ENCODE measurements at regions not wholly inside any gene's neighbourhood (a gene's known extent, or its start where the extent isn't known, plus 50 kb on each side); places are given as distances from the start of the nearest gene placed in this dataset.

- H3K79me2 ChIP-seq (ENCODE audit: insufficient read depth, low read length) = no peaks in the 10 kb centered on the region
- no peaks in the 10 kb centered on the region for H3K36me3 ChIP-seq (ENCODE audit: insufficient read depth, low read length)
- H3K4me1 ChIP-seq (ENCODE audit: insufficient read depth, low read length) = peaks cover 35% of the 10 kb centered on the region
- H3K9me3 ChIP-seq (ENCODE audit: low read depth, low read length) = no peaks in the 10 kb centered on the region
- H3K27ac ChIP-seq (ENCODE audit: low read depth, low read length) = no peak overlapping the region
- no peak overlapping the region for H2AFZ ChIP-seq (ENCODE audit: low read length)
- H3K4me2 ChIP-seq (ENCODE audit: insufficient read depth, low read length) = no peak overlapping the region
- DNase-seq (ENCODE audit: insufficient read length, low spot score, missing footprints) = no peak
- H3K27me3 ChIP-seq (ENCODE audit: insufficient read depth, low read length) = peaks cover 19% of the 10 kb centered on the region
- TF ChIP-seq CTCF (IDR thresholded peaks at IDR 0.05; ENCODE audit: extremely low read depth, low read depth, low read length) = no peak
- H4K20me1 ChIP-seq (ENCODE audit: insufficient read depth, low read length) = no peaks in the 10 kb centered on the region
- no peak overlapping the region for H3K4me3 ChIP-seq (ENCODE audit: insufficient read depth, low read length)
Observed at GRCh38 chr20:48293671-48294070, 508.4 kb upstream of the SULF2 start.

GRCh38 chr20:48292806-48293205 lies 507.5 kb upstream of the SULF2 start:
- no peak overlapping the region for H2AFZ ChIP-seq (ENCODE audit: low read length)
- no peaks in the 10 kb centered on the region for H3K9me3 ChIP-seq (ENCODE audit: low read depth, low read length)
- TF ChIP-seq CTCF (IDR thresholded peaks at IDR 0.05; ENCODE audit: extremely low read depth, low read depth, low read length) = no peak
- no peak overlapping the region for H3K4me3 ChIP-seq (ENCODE audit: insufficient read depth, low read length)
- no peak for DNase-seq (ENCODE audit: insufficient read length, low spot score, missing footprints)
- no peak overlapping the region for H3K4me2 ChIP-seq (ENCODE audit: insufficient read depth, low read length)
- H3K36me3 ChIP-seq (ENCODE audit: insufficient read depth, low read length) = no peaks in the 10 kb centered on the region
- H3K27me3 ChIP-seq (ENCODE audit: insufficient read depth, low read length) = peaks cover 19% of the 10 kb centered on the region
- H3K79me2 ChIP-seq (ENCODE audit: insufficient read depth, low read length) = no peaks in the 10 kb centered on the region
- H3K4me1 ChIP-seq (ENCODE audit: insufficient read depth, low read length) = peaks cover 34% of the 10 kb centered on the region
- H3K27ac ChIP-seq (ENCODE audit: low read depth, low read length) = no peak overlapping the region
- H4K20me1 ChIP-seq (ENCODE audit: insufficient read depth, low read length) = no peaks in the 10 kb centered on the region

- H2AFZ ChIP-seq (ENCODE audit: low read length) = no peak overlapping the region
- H3K27ac ChIP-seq (ENCODE audit: low read depth, low read length) = no peak overlapping the region
- H3K4me2 ChIP-seq (ENCODE audit: insufficient read depth, low read length) = no peak overlapping the region
- H3K9me3 ChIP-seq (ENCODE audit: low read depth, low read length) = no peaks in the 10 kb centered on the region
- TF ChIP-seq CTCF (IDR thresholded peaks at IDR 0.05; ENCODE audit: extremely low read depth, low read depth, low read length) = no peak
- no peaks in the 10 kb centered on the region for H3K79me2 ChIP-seq (ENCODE audit: insufficient read depth, low read length)
- H3K36me3 ChIP-seq (ENCODE audit: insufficient read depth, low read length) = no peaks in the 10 kb centered on the region
- no peak for DNase-seq (ENCODE audit: insufficient read length, low spot score, missing footprints)
- H3K27me3 ChIP-seq (ENCODE audit: insufficient read depth, low read length) = peaks cover 19% of the 10 kb centered on the region
- no peak overlapping the region for H3K4me3 ChIP-seq (ENCODE audit: insufficient read depth, low read length)
- H3K4me1 ChIP-seq (ENCODE audit: insufficient read depth, low read length) = peaks cover 34% of the 10 kb centered on the region
- no peaks in the 10 kb centered on the region for H4K20me1 ChIP-seq (ENCODE audit: insufficient read depth, low read length)
Observed at GRCh38 chr20:48291896-48292295, 506.6 kb upstream of the SULF2 start.

GRCh38 chr20:48288930-48289507 lies 503.7 kb upstream of the SULF2 start:
- no peaks in the 10 kb centered on the region for H3K36me3 ChIP-seq (ENCODE audit: insufficient read depth, low read length)

More at GRCh38 chr20:48288930-48289507, 503.7 kb upstream of the SULF2 start:
- H3K9me3 ChIP-seq (ENCODE audit: low read depth, low read length) = no peaks in the 10 kb centered on the region
- H3K4me2 ChIP-seq (ENCODE audit: insufficient read depth, low read length) = no peak overlapping the region
- H3K27ac ChIP-seq (ENCODE audit: low read depth, low read length) = no peak overlapping the region
- H3K27me3 ChIP-seq (ENCODE audit: insufficient read depth, low read length) = peaks cover 19% of the 10 kb centered on the region
- H2AFZ ChIP-seq (ENCODE audit: low read length) = no peak overlapping the region
- TF ChIP-seq CTCF (IDR thresholded peaks at IDR 0.05; ENCODE audit: extremely low read depth, low read depth, low read length) = no peak
- no peaks in the 10 kb centered on the region for H4K20me1 ChIP-seq (ENCODE audit: insufficient read depth, low read length)
- no peak overlapping the region for H3K4me3 ChIP-seq (ENCODE audit: insufficient read depth, low read length)
- H3K4me1 ChIP-seq (ENCODE audit: insufficient read depth, low read length) = peaks cover 18% of the 10 kb centered on the region
- no peak for DNase-seq (ENCODE audit: insufficient read length, low spot score, missing footprints)
- no peaks in the 10 kb centered on the region for H3K79me2 ChIP-seq (ENCODE audit: insufficient read depth, low read length)

Data from osteoblast (primary cell).